GM23338 (cell line): ENCODE measurements at regions not wholly inside any gene's neighbourhood (a gene's known extent, or its start where the extent isn't known, plus 50 kb on each side); places are given as distances from the start of the nearest gene placed in this dataset.

Source experiments
- ATAC-seq: fragments of 200-7000 bp; cut with Tn5 transposase; 3 replicates; pipeline ENCODE4 v1.9.1; 2020
- DNase-seq: peaks from one replicate; pipeline ENCODE4 v3.0.0-alpha.2; 2015; ENCODE audit warnings: low spot score
- H2AFZ ChIP-seq: fragments of 200-600 bp; sonication (generic); 2 replicates; pipeline ENCODE4 v1.8.0; 2016; ENCODE audit warnings: antibody characterized with exemption, mild to moderate bottlenecking, moderate library complexity
- H3F3A ChIP-seq: fragments of 200-600 bp; sonication (generic); replicated peaks from 2 replicates; pipeline ENCODE4 v1.8.0; 2017; ENCODE audit warnings: antibody characterized with exemption, mixed run types, low read depth
- H3K27ac ChIP-seq: fragments of 200-600 bp; sonication (generic); 2 replicates; pipeline ENCODE4 v1.6.1; 2016; ENCODE audit warnings: low read depth
- H3K27me3 ChIP-seq: fragments of 200-600 bp; sonication (generic); 2 replicates; pipeline ENCODE4 v1.8.0; 2016; ENCODE audit warnings: mild to moderate bottlenecking, mixed run types, moderate library complexity; ENCODE audit not compliant: insufficient read depth
- H3K36me3 ChIP-seq: fragments of 200-600 bp; sonication (generic); 2 replicates; pipeline ENCODE4 v1.8.0; 2016; ENCODE audit warnings: mild to moderate bottlenecking; ENCODE audit not compliant: insufficient read depth
- H3K4me1 ChIP-seq: fragments of 200-600 bp; sonication (generic); 2 replicates; pipeline ENCODE4 v1.8.0; 2016; ENCODE audit warnings: mild to moderate bottlenecking, moderate library complexity; ENCODE audit not compliant: insufficient read depth
- H3K4me2 ChIP-seq: fragments of 200-600 bp; sonication (generic); 2 replicates; pipeline ENCODE4 v1.7.1; 2017; ENCODE audit warnings: mixed run types
- H3K4me3 ChIP-seq: fragments of 200-600 bp; sonication (generic); 2 replicates; pipeline ENCODE4 v1.6.1; 2016; ENCODE audit warnings: mixed run types
- H3K79me2 ChIP-seq: fragments of 200-600 bp; sonication (generic); replicated peaks from 2 replicates; pipeline ENCODE4 v1.8.0; 2017; ENCODE audit warnings: mild to moderate bottlenecking; ENCODE audit not compliant: insufficient read depth
- H3K9me2 ChIP-seq: fragments of 200-600 bp; sonication (generic); 2 replicates; pipeline ENCODE4 v1.8.0; 2017; ENCODE audit not compliant: insufficient read depth
- H4K20me1 ChIP-seq: fragments of 200-600 bp; sonication (generic); replicated peaks from 2 replicates; pipeline ENCODE4 v1.8.0; 2017; ENCODE audit warnings: mild to moderate bottlenecking; ENCODE audit not compliant: insufficient read depth
- H3K27ac Mint-ChIP-seq: 2 replicates; pipeline ENCODE4 v1.8.0; 2020; ENCODE audit warnings: inconsistent platforms, mild to moderate bottlenecking, moderate library complexity, mixed read lengths
- H3K27me3 Mint-ChIP-seq: 3 replicates; pipeline ENCODE4 v1.8.0; 2022; ENCODE audit warnings: low read depth, mild to moderate bottlenecking, moderate library complexity, mixed read lengths, inconsistent platforms; ENCODE audit not compliant: insufficient read depth, poor library complexity
- H3K36me3 Mint-ChIP-seq: 3 replicates; pipeline ENCODE4 v1.8.0; 2021; ENCODE audit warnings: low read depth, mild to moderate bottlenecking, inconsistent platforms, moderate library complexity, mixed read lengths
- H3K4me1 Mint-ChIP-seq: 3 replicates; pipeline ENCODE4 v1.8.0; 2020; ENCODE audit warnings: mild to moderate bottlenecking, inconsistent platforms, mixed read lengths
- H3K4me3 Mint-ChIP-seq: 3 replicates; pipeline ENCODE4 v1.8.0; 2021; ENCODE audit warnings: moderate library complexity, mild to moderate bottlenecking, inconsistent platforms, mixed read lengths
- H3K9me3 Mint-ChIP-seq: 3 replicates; pipeline ENCODE4 v1.8.0; 2020; ENCODE audit warnings: moderate library complexity, mild to moderate bottlenecking, inconsistent platforms, mixed read lengths
- CREB1 ChIP-seq: fragments of 250-450 bp; sonication (Bioruptor Pico); IDR thresholded peaks from 2 replicates; pipeline ENCODE4 v1.5.0; 2020; ENCODE audit warnings: low read depth, mild to moderate bottlenecking, moderate library complexity
- ETS1 ChIP-seq: IDR thresholded peaks from 2 replicates; pipeline ENCODE4 v1.6.1; 2016; ENCODE audit warnings: antibody characterized with exemption
- EZH2 ChIP-seq: fragments of 200-600 bp; sonication (generic); IDR thresholded peaks from one replicate; pipeline ENCODE4 v1.8.0; 2017; ENCODE audit warnings: antibody characterized with exemption, mild to moderate bottlenecking, low read depth; ENCODE audit not compliant: unreplicated experiment
- NANOG ChIP-seq: IDR thresholded peaks from 2 replicates; pipeline ENCODE4 v1.6.1; 2016; ENCODE audit warnings: antibody characterized with exemption, borderline replicate concordance
- POLR2AphosphoS5 ChIP-seq: IDR thresholded peaks from 2 replicates; pipeline ENCODE4 v1.6.1; 2016; ENCODE audit warnings: antibody characterized with exemption, low read depth
- REST ChIP-seq: IDR thresholded peaks from one replicate; pipeline ENCODE4 v1.6.1; 2018; ENCODE audit warnings: antibody characterized with exemption; ENCODE audit not compliant: unreplicated experiment
- STAT1 ChIP-seq: IDR thresholded peaks from one replicate; pipeline ENCODE4 v1.6.1; 2016; ENCODE audit warnings: antibody characterized with exemption; ENCODE audit not compliant: unreplicated experiment
- ZNF114 ChIP-seq: fragments of 250-450 bp; sonication (Bioruptor Pico); IDR thresholded peaks from 2 replicates; pipeline ENCODE4 v1.5.0; 2020; ENCODE audit warnings: mild to moderate bottlenecking, moderate library complexity
- ZNF331 ChIP-seq: fragments of 250-450 bp; sonication (Bioruptor Pico); IDR thresholded peaks from 2 replicates; pipeline ENCODE4 v1.5.0; 2020; ENCODE audit warnings: low read depth, mild to moderate bottlenecking, moderate library complexity
- ZNF462 ChIP-seq: fragments of 250-450 bp; sonication (Bioruptor Pico); IDR thresholded peaks from 2 replicates; pipeline ENCODE4 v1.5.0; 2020; ENCODE audit warnings: mild to moderate bottlenecking, moderate library complexity

GRCh38 chr15:97165205-97165604, 795.3 kb upstream of the ARRDC4 start (continued):
- TF ChIP-seq ZNF462 (no peak), POLR2AphosphoS5 (no peak), NANOG (no peak), ZNF114 (no peak)

GRCh38 chr15:97168704-97169475, 791.6 kb upstream of the ARRDC4 start:
- no peak overlapping the region for H3K4me2 ChIP-seq
- Mint-ChIP-seq H3K27ac (no peak overlapping the region; the same call in 1 of the 2 replicates), H3K27me3 (peaks cover 4% of the 10 kb centered on the region), H3K36me3 (no peaks in the 10 kb centered on the region), H3K9me3 (no peaks in the 10 kb centered on the region), H3K4me1 (peaks cover 14% of the 10 kb centered on the region), H3K4me3 (no peak overlapping the region)
- ATAC-seq (peak; percentile 86), DNase-seq (peak; percentile 32)
- no peak overlapping the region for H3K4me3 ChIP-seq
- H2AFZ ChIP-seq, result peak overlapping the region; percentile 60; the same call in 1 of the 2 replicates
- no peaks in the 10 kb centered on the region for H3K36me3 ChIP-seq
- no peaks in the 10 kb centered on the region for H4K20me1 ChIP-seq
- 0 out of 2 replicates have a peak, but pooled peaks cover 8% of the 10 kb centered on the region for H3K9me2 ChIP-seq
- no peaks in the 10 kb centered on the region for H3K79me2 ChIP-seq
- no peak overlapping the region for H3K27ac ChIP-seq
- no peaks in the 10 kb centered on the region for H3F3A ChIP-seq
- H3K4me1 ChIP-seq, result 0 out of 2 replicates have a peak, but pooled peaks cover 11% of the 10 kb centered on the region
- H3K27me3 ChIP-seq, result no peaks in the 10 kb centered on the region
- TF ChIP-seq CREB1 (CRISPR knock-in tag) (no peak), REST (no peak), ZNF331 (CRISPR knock-in tag) (no peak), NANOG (no peak), ETS1 (no peak), STAT1 (no peak), ZNF114 (no peak), EZH2 (no peak), POLR2AphosphoS5 (no peak)
